Thyroid gland (tissue), 4 donors: ENCODE measurements at regions not wholly inside any gene's neighbourhood (a gene's known extent, or its start where the extent isn't known, plus 50 kb on each side); places are given as distances from the start of the nearest gene placed in this dataset.

Experiments
- POLR2A ChIP-seq, 2 donors: fragments of 450-650 bp; IDR thresholded peaks; one replicate each; pipeline ENCODE4 v1.6.1; 2017; ENCODE audit warnings: antibody characterized with exemption in 2 of 2, mild to moderate bottlenecking in 2 of 2, moderate library complexity in 1 of 2
- TF ChIP-seq, protein P1 (sequence below), 6 experiments: fragments of 200-600 bp in 3 of 6; fragments of 450-650 bp in 3 of 6; sonication (generic) in 3 of 6; IDR thresholded peaks; one replicate each; pipeline ENCODE4 v1.5.1; 2016 to 2019; ENCODE audit warnings: antibody characterized with exemption in 6 of 6, mild to moderate bottlenecking in 2 of 6, inconsistent platforms in 1 of 6, moderate library complexity in 1 of 6

DNA sequence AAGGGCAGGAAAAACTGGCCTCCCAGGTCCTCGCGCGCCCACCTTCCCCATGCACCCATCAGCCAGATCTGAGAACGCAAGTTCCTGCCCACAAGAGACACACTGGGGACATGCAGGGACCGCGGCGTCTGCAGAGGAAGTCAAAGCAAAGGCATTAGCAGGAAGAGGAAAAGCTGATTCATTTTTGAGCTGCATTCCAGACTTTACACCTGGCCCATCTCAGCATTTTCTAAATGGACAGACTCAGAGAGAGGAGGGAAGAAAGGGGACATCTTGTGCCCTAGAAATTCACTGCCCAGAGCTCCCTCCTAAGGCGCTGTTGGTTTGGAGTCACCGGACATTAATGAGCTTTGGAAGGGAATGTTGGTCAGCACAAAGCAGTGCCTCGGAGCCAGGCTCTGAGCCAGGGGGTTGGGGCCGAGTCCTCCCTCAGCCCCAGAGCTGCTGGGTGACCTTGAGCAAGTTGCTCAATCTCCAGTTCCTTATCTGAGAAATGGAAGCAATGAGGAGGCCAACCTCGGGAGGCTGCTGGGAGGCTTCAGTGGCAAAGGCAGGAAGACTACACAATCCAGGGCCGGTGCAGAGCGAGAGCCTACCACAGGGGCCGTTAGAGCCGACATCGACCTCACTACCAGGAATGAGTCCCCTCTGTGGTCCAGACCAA lies 150.5 kb upstream of the IQSEC1 start:
- TF ChIP-seq, protein P1, sequence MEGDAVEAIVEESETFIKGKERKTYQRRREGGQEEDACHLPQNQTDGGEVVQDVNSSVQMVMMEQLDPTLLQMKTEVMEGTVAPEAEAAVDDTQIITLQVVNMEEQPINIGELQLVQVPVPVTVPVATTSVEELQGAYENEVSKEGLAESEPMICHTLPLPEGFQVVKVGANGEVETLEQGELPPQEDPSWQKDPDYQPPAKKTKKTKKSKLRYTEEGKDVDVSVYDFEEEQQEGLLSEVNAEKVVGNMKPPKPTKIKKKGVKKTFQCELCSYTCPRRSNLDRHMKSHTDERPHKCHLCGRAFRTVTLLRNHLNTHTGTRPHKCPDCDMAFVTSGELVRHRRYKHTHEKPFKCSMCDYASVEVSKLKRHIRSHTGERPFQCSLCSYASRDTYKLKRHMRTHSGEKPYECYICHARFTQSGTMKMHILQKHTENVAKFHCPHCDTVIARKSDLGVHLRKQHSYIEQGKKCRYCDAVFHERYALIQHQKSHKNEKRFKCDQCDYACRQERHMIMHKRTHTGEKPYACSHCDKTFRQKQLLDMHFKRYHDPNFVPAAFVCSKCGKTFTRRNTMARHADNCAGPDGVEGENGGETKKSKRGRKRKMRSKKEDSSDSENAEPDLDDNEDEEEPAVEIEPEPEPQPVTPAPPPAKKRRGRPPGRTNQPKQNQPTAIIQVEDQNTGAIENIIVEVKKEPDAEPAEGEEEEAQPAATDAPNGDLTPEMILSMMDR (IDR thresholded peaks at IDR 0.05): no peak
- TF ChIP-seq POLR2A (IDR thresholded peaks at IDR 0.05): no peak
